Fibroblast of upper back skin (primary cell): ENCODE measurements at regions not wholly inside any gene's neighbourhood (a gene's known extent, or its start where the extent isn't known, plus 50 kb on each side); places are given as distances from the start of the nearest gene placed in this dataset.
"Not testable (repeated sequence)": the region's sequence is repeated elsewhere in the genome, so short reads cannot be mapped to it uniquely, and the experiment has no call there.

Experiments used
- DNase-seq: peaks from one replicate; pipeline ENCODE4 v3.0.0-alpha.2; 2013

- no peak for DNase-seq
Measured at GRCh38 chr6:81561071-81561564, 191.4 kb downstream of the TENT5A start.

GRCh38 chr6:81557811-81558210 lies 194.7 kb downstream of the TENT5A start:
- no peak for DNase-seq

GRCh38 chr6:81556551-81556950 lies 195.9 kb downstream of the TENT5A start:
- no peak for DNase-seq

GRCh38 chr6:81553216-81553615 lies 199.3 kb downstream of the TENT5A start:
- peak; percentile 49 for DNase-seq

GRCh38 chr6:81552644-81553043 lies 199.8 kb downstream of the TENT5A start:
- no peak for DNase-seq

- no peak for DNase-seq
Measured at GRCh38 chr6:81547149-81547548, 205.3 kb downstream of the TENT5A start.

- DNase-seq, result no peak
Measured at GRCh38 chr6:81534934-81535465, 217.5 kb downstream of the TENT5A start.

- DNase-seq, result peak; percentile 13
Measured at GRCh38 chr6:81531869-81532561, 220.5 kb downstream of the TENT5A start.

GRCh38 chr6:81517455-81517854 lies 235.0 kb downstream of the TENT5A start:
- no peak for DNase-seq

- peak; percentile 56 for DNase-seq
Measured at GRCh38 chr6:81515562-81516453, 236.7 kb downstream of the TENT5A start.

GRCh38 chr6:81514195-81514594 lies 238.3 kb downstream of the TENT5A start:
- not testable (repeated sequence) for DNase-seq

GRCh38 chr6:81511423-81511822 lies 241.1 kb downstream of the TENT5A start:
- no peak for DNase-seq

- no peak for DNase-seq
Measured at GRCh38 chr6:81495999-81496398, 256.5 kb downstream of the TENT5A start.

- no peak for DNase-seq
Measured at GRCh38 chr6:81491454-81492101, 260.9 kb downstream of the TENT5A start.

GRCh38 chr6:81487489-81487888 lies 265.0 kb downstream of the TENT5A start:
- DNase-seq, result no peak

- no peak for DNase-seq
Measured at GRCh38 chr6:81486234-81486633, 266.2 kb downstream of the TENT5A start.

- no peak for DNase-seq
Measured at GRCh38 chr6:81485395-81485794, 267.1 kb downstream of the TENT5A start.

- no peak for DNase-seq
Measured at GRCh38 chr6:81484251-81484650, 268.2 kb downstream of the TENT5A start.

- DNase-seq, result peak; percentile 20
Measured at GRCh38 chr6:81480139-81480538, 272.3 kb downstream of the TENT5A start.

GRCh38 chr6:81476881-81477280 lies 275.6 kb downstream of the TENT5A start:
- DNase-seq, result peak; percentile 62

GRCh38 chr6:81475646-81476045 lies 276.8 kb downstream of the TENT5A start:
- no peak for DNase-seq

- DNase-seq, result peak; percentile 47
Measured at GRCh38 chr6:81465859-81466258, 286.6 kb downstream of the TENT5A start.

- peak; percentile 20 for DNase-seq
Measured at GRCh38 chr6:81456416-81456815, 296.1 kb downstream of the TENT5A start.
